ENCODE measurements at regions not wholly inside any gene's neighbourhood (a gene's known extent, or its start where the extent isn't known, plus 50 kb on each side); places are given as distances from the start of the nearest gene placed in this dataset.
"Not testable (repeated sequence)": the region's sequence is repeated elsewhere in the genome, so short reads cannot be mapped to it uniquely, and the experiment has no call there.

- DNase-seq (ENCODE audit: low spot score), result no peak
Observed at GRCh38 chr5:8805653-8806052, 740.2 kb downstream of the SEMA5A start.

- DNase-seq (ENCODE audit: low spot score), result no peak
Observed at GRCh38 chr5:8807636-8808035, 738.2 kb downstream of the SEMA5A start.

- DNase-seq (ENCODE audit: low spot score), result no peak
Observed at GRCh38 chr5:8811581-8811980, 734.3 kb downstream of the SEMA5A start.

GRCh38 chr5:8813180-8813579 is 732.7 kb downstream of the SEMA5A start:
- no peak for DNase-seq (ENCODE audit: low spot score)

- no peak for DNase-seq (ENCODE audit: low spot score)
Observed at GRCh38 chr5:8814105-8814504, 731.8 kb downstream of the SEMA5A start.

- DNase-seq (ENCODE audit: low spot score), result no peak
Observed at GRCh38 chr5:8824371-8824770, 721.5 kb downstream of the SEMA5A start.

- DNase-seq (ENCODE audit: low spot score), result no peak
Observed at GRCh38 chr5:8825139-8825757, 720.6 kb downstream of the SEMA5A start.

GRCh38 chr5:8826508-8826907 is 719.4 kb downstream of the SEMA5A start:
- DNase-seq (ENCODE audit: low spot score), result no peak

GRCh38 chr5:8827696-8828095 is 718.2 kb downstream of the SEMA5A start:
- DNase-seq (ENCODE audit: low spot score), result no peak

GRCh38 chr5:8828596-8829322 is 717.1 kb downstream of the SEMA5A start:
- DNase-seq (ENCODE audit: low spot score), result no peak

GRCh38 chr5:8829323-8830029 is 716.4 kb downstream of the SEMA5A start:
- DNase-seq (ENCODE audit: low spot score), result no peak

GRCh38 chr5:8831251-8831650 is 714.6 kb downstream of the SEMA5A start:
- DNase-seq (ENCODE audit: low spot score), result no peak

GRCh38 chr5:8831854-8832253 is 714.0 kb downstream of the SEMA5A start:
- DNase-seq (ENCODE audit: low spot score), result no peak

- DNase-seq (ENCODE audit: low spot score), result no peak
Observed at GRCh38 chr5:8839361-8840055, 706.4 kb downstream of the SEMA5A start.

GRCh38 chr5:8840237-8840636 is 705.6 kb downstream of the SEMA5A start:
- no peak for DNase-seq (ENCODE audit: low spot score)

- DNase-seq (ENCODE audit: low spot score), result not testable (repeated sequence)
Observed at GRCh38 chr5:8840746-8841145, 705.1 kb downstream of the SEMA5A start.

- DNase-seq (ENCODE audit: low spot score), result no peak
Observed at GRCh38 chr5:8842971-8843551, 702.8 kb downstream of the SEMA5A start.

- no peak for DNase-seq (ENCODE audit: low spot score)
Observed at GRCh38 chr5:8843771-8844170, 702.1 kb downstream of the SEMA5A start.

GRCh38 chr5:8844206-8844605 is 701.7 kb downstream of the SEMA5A start:
- no peak for DNase-seq (ENCODE audit: low spot score)

- DNase-seq (ENCODE audit: low spot score), result no peak
Observed at GRCh38 chr5:8844847-8845246, 701.0 kb downstream of the SEMA5A start.

- DNase-seq (ENCODE audit: low spot score), result no peak
Observed at GRCh38 chr5:8845296-8845695, 700.6 kb downstream of the SEMA5A start.

- DNase-seq (ENCODE audit: low spot score), result no peak
Observed at GRCh38 chr5:8848366-8848765, 697.5 kb downstream of the SEMA5A start.

All from hematopoietic multipotent progenitor cell treated with erythropoietin and hydrocortisone succinate and interleukin-3 and kit ligand, for 17 days (in vitro differentiated cells).